PFSK-1 (cell line): ENCODE measurements at regions not wholly inside any gene's neighbourhood (a gene's known extent, or its start where the extent isn't known, plus 50 kb on each side); places are given as distances from the start of the nearest gene placed in this dataset.

Source experiments
- POLR2AphosphoS5 ChIP-seq: IDR thresholded peaks from 2 replicates; pipeline ENCODE4 v1.6.1; 2012; ENCODE audit warnings: low read depth, mild to moderate bottlenecking, control low read depth, low read length, moderate library complexity
- TF ChIP-seq, protein P1 (sequence below), 2 experiments: IDR thresholded peaks; 2 replicates each; pipeline versions ENCODE4 v1.6.1 to v1.8.0; 2011 to 2012; ENCODE audit warnings: low read depth in 2 of 2, low read length in 2 of 2, control low read depth in 1 of 2, inconsistent platforms in 1 of 2, mild to moderate bottlenecking in 1 of 2, moderate library complexity in 1 of 2; ENCODE audit not compliant: insufficient read depth in 1 of 2

DNA sequence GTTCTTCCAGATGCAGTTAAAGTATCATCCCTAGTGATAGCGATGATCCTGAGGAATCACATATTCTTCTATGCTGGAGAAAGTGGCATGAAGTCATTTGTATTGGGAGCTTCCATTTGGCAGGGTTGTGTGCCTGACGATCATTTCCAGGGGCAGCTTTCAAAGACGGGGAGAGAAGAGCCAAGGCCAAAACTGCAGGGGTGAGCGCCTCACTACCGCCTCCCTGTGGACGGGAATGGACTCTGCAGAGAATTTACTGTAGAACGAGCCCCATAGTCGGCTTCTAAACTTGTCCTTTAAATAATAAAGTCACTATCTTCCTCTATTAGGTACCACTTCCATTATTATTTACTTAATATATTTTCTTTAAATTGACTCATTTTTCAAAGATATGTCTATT is 555.9 kb upstream of the TMEM132C start:
- TF ChIP-seq, protein P1, sequence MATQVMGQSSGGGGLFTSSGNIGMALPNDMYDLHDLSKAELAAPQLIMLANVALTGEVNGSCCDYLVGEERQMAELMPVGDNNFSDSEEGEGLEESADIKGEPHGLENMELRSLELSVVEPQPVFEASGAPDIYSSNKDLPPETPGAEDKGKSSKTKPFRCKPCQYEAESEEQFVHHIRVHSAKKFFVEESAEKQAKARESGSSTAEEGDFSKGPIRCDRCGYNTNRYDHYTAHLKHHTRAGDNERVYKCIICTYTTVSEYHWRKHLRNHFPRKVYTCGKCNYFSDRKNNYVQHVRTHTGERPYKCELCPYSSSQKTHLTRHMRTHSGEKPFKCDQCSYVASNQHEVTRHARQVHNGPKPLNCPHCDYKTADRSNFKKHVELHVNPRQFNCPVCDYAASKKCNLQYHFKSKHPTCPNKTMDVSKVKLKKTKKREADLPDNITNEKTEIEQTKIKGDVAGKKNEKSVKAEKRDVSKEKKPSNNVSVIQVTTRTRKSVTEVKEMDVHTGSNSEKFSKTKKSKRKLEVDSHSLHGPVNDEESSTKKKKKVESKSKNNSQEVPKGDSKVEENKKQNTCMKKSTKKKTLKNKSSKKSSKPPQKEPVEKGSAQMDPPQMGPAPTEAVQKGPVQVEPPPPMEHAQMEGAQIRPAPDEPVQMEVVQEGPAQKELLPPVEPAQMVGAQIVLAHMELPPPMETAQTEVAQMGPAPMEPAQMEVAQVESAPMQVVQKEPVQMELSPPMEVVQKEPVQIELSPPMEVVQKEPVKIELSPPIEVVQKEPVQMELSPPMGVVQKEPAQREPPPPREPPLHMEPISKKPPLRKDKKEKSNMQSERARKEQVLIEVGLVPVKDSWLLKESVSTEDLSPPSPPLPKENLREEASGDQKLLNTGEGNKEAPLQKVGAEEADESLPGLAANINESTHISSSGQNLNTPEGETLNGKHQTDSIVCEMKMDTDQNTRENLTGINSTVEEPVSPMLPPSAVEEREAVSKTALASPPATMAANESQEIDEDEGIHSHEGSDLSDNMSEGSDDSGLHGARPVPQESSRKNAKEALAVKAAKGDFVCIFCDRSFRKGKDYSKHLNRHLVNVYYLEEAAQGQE (IDR thresholded peaks at IDR 0.05; ENCODE audit: insufficient read depth in 1 of 2, low read depth in 2 of 2, low read length in 2 of 2): no peak
- TF ChIP-seq POLR2AphosphoS5: no peak
